ENCODE measurements at regions not wholly inside any gene's neighbourhood (a gene's known extent, or its start where the extent isn't known, plus 50 kb on each side); places are given as distances from the start of the nearest gene placed in this dataset.

- TF ChIP-seq CTCF (IDR thresholded peaks at IDR 0.05; ENCODE audit: borderline replicate concordance, extremely low read depth, low read length, poor library complexity, severe bottlenecking) (no peak), EZH2 (IDR thresholded peaks at IDR 0.05; ENCODE audit: borderline replicate concordance, low read depth, low read length, severe bottlenecking) (no peak)
These were observed 229.5 kb upstream of the PRICKLE2 start for GRCh38 chr3:64454768-64455167.
